GM12874 (cell line): ENCODE measurements at regions not wholly inside any gene's neighbourhood (a gene's known extent, or its start where the extent isn't known, plus 50 kb on each side); places are given as distances from the start of the nearest gene placed in this dataset.

Experiments
- TF ChIP-seq, protein P1 (sequence below): IDR thresholded peaks from 2 replicates; pipeline ENCODE4 v1.5.1; 2011; ENCODE audit warnings: low read depth, mild to moderate bottlenecking, control low read depth, low read length, moderate library complexity; ENCODE audit not compliant: insufficient read depth

DNA sequence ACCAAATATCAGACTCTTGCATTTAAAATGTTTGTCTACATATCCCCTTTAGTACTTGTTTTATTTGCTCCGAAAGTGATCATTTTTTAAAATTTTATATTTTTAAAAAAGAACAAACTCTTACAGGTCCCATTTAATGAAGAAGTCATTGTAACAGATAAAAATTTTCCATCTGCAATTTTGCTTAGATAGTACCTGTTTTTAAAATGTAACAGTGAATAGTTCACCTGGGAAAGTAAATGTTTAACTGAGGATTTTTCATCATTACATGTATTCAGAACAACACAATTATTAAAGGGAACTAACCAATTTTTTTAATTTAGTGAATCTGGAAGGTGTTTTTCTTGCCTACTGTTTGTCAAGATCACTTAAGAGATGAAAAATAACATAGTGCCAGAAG lies 1099.5 kb upstream of the PHF14 start:
- TF ChIP-seq, protein P1, sequence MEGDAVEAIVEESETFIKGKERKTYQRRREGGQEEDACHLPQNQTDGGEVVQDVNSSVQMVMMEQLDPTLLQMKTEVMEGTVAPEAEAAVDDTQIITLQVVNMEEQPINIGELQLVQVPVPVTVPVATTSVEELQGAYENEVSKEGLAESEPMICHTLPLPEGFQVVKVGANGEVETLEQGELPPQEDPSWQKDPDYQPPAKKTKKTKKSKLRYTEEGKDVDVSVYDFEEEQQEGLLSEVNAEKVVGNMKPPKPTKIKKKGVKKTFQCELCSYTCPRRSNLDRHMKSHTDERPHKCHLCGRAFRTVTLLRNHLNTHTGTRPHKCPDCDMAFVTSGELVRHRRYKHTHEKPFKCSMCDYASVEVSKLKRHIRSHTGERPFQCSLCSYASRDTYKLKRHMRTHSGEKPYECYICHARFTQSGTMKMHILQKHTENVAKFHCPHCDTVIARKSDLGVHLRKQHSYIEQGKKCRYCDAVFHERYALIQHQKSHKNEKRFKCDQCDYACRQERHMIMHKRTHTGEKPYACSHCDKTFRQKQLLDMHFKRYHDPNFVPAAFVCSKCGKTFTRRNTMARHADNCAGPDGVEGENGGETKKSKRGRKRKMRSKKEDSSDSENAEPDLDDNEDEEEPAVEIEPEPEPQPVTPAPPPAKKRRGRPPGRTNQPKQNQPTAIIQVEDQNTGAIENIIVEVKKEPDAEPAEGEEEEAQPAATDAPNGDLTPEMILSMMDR, result no peak

DNA sequence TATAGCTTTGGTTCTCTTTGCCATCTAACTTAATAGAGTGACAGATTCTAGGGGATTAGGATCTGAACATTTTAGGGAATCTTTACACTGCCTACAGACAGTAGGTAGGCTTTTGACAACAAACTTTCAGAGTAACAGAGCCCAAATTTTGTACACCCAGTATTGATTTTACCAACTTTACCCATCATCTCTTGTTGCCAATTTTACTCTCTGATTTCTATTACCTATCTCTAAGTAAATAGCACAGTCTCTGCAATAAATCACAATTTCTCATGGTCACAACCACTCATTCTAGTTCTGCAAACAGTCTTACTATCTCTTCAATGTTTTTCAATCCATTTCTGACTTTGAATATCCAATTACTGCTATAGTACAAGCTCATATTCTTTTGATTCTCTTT lies 1097.6 kb upstream of the PHF14 start:
- TF ChIP-seq, protein P1, result no peak

DNA sequence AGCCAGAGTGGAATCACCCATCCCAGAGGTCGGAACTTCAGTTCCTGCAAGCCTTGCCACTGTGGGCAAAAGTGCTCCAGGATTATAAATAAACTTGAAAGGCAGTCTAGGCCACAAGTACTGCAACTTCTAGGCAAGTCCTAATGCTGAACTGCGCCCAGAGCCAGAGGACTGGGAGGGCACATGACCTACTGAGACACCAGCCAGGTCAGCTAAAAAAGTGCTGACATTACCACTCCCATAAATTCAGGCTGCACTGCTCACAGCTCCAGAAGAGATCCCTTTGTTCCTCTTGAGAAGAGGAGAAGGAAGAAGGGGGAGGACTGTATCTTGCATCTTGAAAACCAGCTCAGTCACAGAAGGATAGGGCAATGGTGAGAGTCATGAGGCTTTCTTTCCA lies 1084.1 kb upstream of the PHF14 start:
- TF ChIP-seq, protein P1, result no peak

DNA sequence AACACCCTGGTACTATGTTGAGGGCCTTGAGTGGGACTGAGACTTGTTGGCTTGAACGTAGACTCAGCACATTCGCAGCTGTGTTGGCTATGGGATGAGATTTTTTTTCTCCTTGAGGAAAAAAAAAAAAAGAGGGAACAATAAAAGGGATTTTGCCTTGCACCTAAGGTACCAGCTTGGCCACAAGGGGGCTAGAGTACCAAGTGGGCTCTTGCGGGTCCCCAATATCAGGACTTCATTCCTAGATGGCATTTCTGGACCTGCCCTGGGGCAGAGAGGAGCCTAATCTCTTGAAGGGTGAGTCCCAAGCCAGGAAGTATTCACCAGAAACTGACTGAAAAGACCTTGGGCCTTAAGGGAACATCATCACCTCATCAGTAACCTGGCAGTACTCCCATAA lies 1083.6 kb upstream of the PHF14 start:
- TF ChIP-seq, protein P1, result no peak

DNA sequence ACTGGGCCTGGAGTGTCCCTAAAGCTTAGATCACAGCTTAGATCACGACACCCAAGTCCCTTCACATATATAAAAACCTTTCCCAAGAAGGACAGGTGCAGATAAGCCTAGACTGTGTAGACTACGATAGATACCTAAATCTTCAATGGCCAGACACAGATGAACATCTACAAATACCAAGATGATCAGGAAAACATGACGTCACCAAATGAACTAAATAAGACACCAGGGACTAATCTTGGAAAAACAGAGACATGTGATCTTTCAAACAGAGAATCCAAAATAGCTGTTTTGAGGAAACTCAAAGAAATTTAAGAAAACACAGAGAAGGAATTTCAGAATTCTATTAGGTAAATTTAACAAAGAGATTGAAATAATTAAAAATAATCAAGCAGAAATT lies 1082.6 kb upstream of the PHF14 start:
- TF ChIP-seq, protein P1, result no peak

DNA sequence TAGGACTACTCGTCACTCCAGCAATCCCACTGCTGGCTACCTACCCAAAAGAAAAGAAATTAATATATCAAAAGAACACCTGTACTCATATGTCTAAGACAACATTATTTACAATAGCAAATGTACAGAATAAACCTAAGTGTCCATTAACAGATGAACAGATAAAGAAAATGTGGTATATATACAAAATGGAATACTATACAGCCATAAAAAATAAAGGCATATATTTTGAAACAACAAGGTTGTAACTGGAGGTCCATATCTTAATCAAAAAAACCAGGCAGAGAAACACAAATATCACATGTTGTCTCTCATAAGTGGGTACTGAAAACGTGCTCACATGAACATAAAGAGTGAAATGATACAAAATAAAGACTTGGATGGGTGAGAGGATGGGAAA lies 1073.3 kb upstream of the PHF14 start:
- TF ChIP-seq, protein P1, result no peak

DNA sequence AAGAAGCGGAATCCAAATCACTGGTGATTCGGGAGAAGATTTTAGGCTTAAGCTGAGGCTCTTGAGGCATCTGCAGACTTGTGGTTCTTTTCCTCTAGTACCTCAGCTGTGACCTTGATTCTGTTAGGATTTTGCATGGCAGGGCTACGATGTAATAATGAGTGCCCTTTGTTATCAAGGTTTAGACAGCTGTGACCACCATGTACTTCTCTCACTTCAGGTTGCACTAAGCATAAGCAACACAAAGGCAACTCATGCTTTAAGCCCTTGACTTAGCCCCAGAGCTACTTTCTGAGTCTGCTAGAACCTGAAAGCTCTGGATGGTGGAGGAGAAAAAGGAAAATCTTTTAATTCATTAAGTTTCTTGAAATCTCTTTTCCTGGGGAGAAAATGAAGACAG lies 1052.3 kb upstream of the PHF14 start:
- TF ChIP-seq, protein P1, result no peak
